Mesenchymal stem cell (in vitro differentiated cells and primary cell): ENCODE measurements at regions not wholly inside any gene's neighbourhood (a gene's known extent, or its start where the extent isn't known, plus 50 kb on each side); places are given as distances from the start of the nearest gene placed in this dataset.

Experiments
- DNase-seq: peaks from one replicate; pipeline ENCODE4 v3.0.0-alpha.2; 2013
- H2AFZ ChIP-seq: one replicate; pipeline ENCODE4 v1.6.1; 2013; ENCODE audit warnings: low read depth, mild to moderate bottlenecking, control low read depth, inconsistent platforms, low read length, moderate library complexity
- H2AK5ac ChIP-seq: 2 replicates; pipeline ENCODE4 v1.6.1; 2013; ENCODE audit warnings: low read length, moderate library complexity, mild to moderate bottlenecking, inconsistent platforms; ENCODE audit not compliant: severe bottlenecking
- H2BK120ac ChIP-seq: one replicate; pipeline ENCODE4 v1.6.1; 2013; ENCODE audit warnings: low read depth, mild to moderate bottlenecking, inconsistent platforms, low read length, moderate library complexity
- H2BK12ac ChIP-seq, 2 experiments: one replicate each; pipeline ENCODE4 v1.6.1; 2013; ENCODE audit warnings: inconsistent platforms in 2 of 2, low read length in 2 of 2, mild to moderate bottlenecking in 2 of 2, moderate library complexity in 2 of 2, control low read depth in 1 of 2
- H2BK15ac ChIP-seq: one replicate; pipeline ENCODE4 v1.6.1; 2013; ENCODE audit warnings: mild to moderate bottlenecking, low read depth, inconsistent platforms; ENCODE audit not compliant: poor library complexity, severe bottlenecking
- H2BK5ac ChIP-seq: 2 replicates; pipeline ENCODE4 v1.6.1; 2013; ENCODE audit warnings: low read depth, mild to moderate bottlenecking, low read length, control low read depth, inconsistent platforms; ENCODE audit not compliant: poor library complexity, severe bottlenecking
- H3K14ac ChIP-seq, 2 experiments: one replicate each; pipeline ENCODE4 v1.6.1; 2013; ENCODE audit warnings: inconsistent platforms in 2 of 2, low read length in 2 of 2, control low read depth in 1 of 2, mild to moderate bottlenecking in 1 of 2, moderate library complexity in 1 of 2
- H3K18ac ChIP-seq, 2 experiments: one replicate each; pipeline ENCODE4 v1.6.1; 2013; ENCODE audit warnings: inconsistent platforms in 2 of 2, low read length in 2 of 2, control low read depth in 1 of 2, low read depth in 1 of 2, mild to moderate bottlenecking in 1 of 2
- H3K23ac ChIP-seq, 2 experiments: one replicate each; pipeline ENCODE4 v1.6.1; 2013; ENCODE audit warnings: inconsistent platforms in 2 of 2, low read length in 2 of 2, mild to moderate bottlenecking in 2 of 2, moderate library complexity in 2 of 2, control low read depth in 1 of 2
- H3K27ac ChIP-seq: 2 replicates; pipeline ENCODE4 v1.5.1; 2013; ENCODE audit warnings: mild to moderate bottlenecking, moderate library complexity, low read length, control low read depth, inconsistent platforms; ENCODE audit not compliant: poor library complexity, severe bottlenecking
- H3K27me3 ChIP-seq, 2 experiments: 2 replicates each; pipeline versions ENCODE4 v1.6.1 to v1.7.0; 2013; ENCODE audit warnings: low read length in 2 of 2, mild to moderate bottlenecking in 2 of 2, moderate library complexity in 2 of 2, control low read depth in 1 of 2, inconsistent platforms in 1 of 2; ENCODE audit not compliant: control insufficient read depth in 1 of 2, insufficient read depth in 1 of 2
- H3K36me3 ChIP-seq, 2 experiments: 2 replicates each; pipeline versions ENCODE4 v1.6.1 to v1.7.0; 2013; ENCODE audit warnings: low read length in 2 of 2, control low read depth in 1 of 2, inconsistent platforms in 1 of 2, low read depth in 1 of 2, mild to moderate bottlenecking in 1 of 2; ENCODE audit not compliant: insufficient read depth in 2 of 2, control insufficient read depth in 1 of 2
- H3K4ac ChIP-seq, 2 experiments: one replicate each; pipeline ENCODE4 v1.6.1; 2013; ENCODE audit warnings: inconsistent platforms in 2 of 2, low read length in 2 of 2, mild to moderate bottlenecking in 2 of 2, moderate library complexity in 2 of 2, control low read depth in 1 of 2, low read depth in 1 of 2
- H3K4me1 ChIP-seq: 2 replicates; pipeline ENCODE4 v1.6.1; 2013; ENCODE audit warnings: low read depth, low read length, control low read depth; ENCODE audit not compliant: control insufficient read depth, insufficient read depth
- H3K4me2 ChIP-seq: 2 replicates; pipeline ENCODE4 v1.6.1; 2013; ENCODE audit warnings: low read length, mild to moderate bottlenecking, inconsistent platforms; ENCODE audit not compliant: poor library complexity, severe bottlenecking
- H3K4me3 ChIP-seq, 2 experiments: 2 replicates each; pipeline versions ENCODE4 v1.5.1 to v1.7.0; 2013; ENCODE audit warnings: low read length in 2 of 2, mild to moderate bottlenecking in 2 of 2, control low read depth in 1 of 2, low read depth in 1 of 2; ENCODE audit not compliant: insufficient read depth in 1 of 2
- H3K79me1 ChIP-seq: replicated peaks from 2 replicates; pipeline ENCODE4 v1.6.1; 2013; ENCODE audit warnings: mild to moderate bottlenecking, control low read depth, low read length, inconsistent platforms; ENCODE audit not compliant: poor library complexity, severe bottlenecking
- H3K9ac ChIP-seq: 2 replicates; pipeline ENCODE4 v1.7.0; 2013; ENCODE audit warnings: mild to moderate bottlenecking, low read length, moderate library complexity
- H3K9me3 ChIP-seq: 2 replicates; pipeline ENCODE4 v1.7.0; 2013; ENCODE audit warnings: mild to moderate bottlenecking, low read length; ENCODE audit not compliant: control insufficient read depth
- H4K8ac ChIP-seq: one replicate; pipeline ENCODE4 v1.6.1; 2013; ENCODE audit warnings: inconsistent platforms, mild to moderate bottlenecking, low read length, moderate library complexity
- H4K91ac ChIP-seq: one replicate; pipeline ENCODE4 v1.6.1; 2013; ENCODE audit warnings: mild to moderate bottlenecking, low read length, inconsistent platforms
- WGBS: methylation state at CpG from one replicate; pipeline ENCODE4 v1.1.7; 2013; ENCODE audit warnings: mixed read lengths; 5-methylcytosine and 5-hydroxymethylcytosine counted together

GRCh38 chr1:59075021-59075420, 221.9 kb upstream of the FGGY start:
- Histone ChIP-seq H2BK12ac (peak overlapping the region in 1 of 2 experiments; percentile 64), H3K27ac (no peak overlapping the region), H3K4me3 (no peak overlapping the region), H2BK15ac (no peak overlapping the region), H2AK5ac (no peak overlapping the region), H4K8ac (no peak overlapping the region), H2BK120ac (no peak overlapping the region), H2BK5ac (no peak overlapping the region), H3K4ac (no peak overlapping the region), H4K91ac (no peak overlapping the region), H3K9ac (no peak overlapping the region), H3K79me1 (no peaks in the 10 kb centered on the region), H3K36me3 (peaks cover 0 to 3% of the 10 kb centered on the region in 2 experiments), H3K14ac (no peak overlapping the region), H3K27me3 (no peaks in the 10 kb centered on the region), H3K18ac (no peak overlapping the region), H3K4me1 (peaks cover 5% of the 10 kb centered on the region), H3K4me2 (no peak overlapping the region), H3K9me3 (no peaks in the 10 kb centered on the region), H2AFZ (no peak overlapping the region), H3K23ac (no peak overlapping the region)
- WGBS: 93% methylated on average over 6 of the region's 6 CpGs
- DNase-seq: no peak

DNA sequence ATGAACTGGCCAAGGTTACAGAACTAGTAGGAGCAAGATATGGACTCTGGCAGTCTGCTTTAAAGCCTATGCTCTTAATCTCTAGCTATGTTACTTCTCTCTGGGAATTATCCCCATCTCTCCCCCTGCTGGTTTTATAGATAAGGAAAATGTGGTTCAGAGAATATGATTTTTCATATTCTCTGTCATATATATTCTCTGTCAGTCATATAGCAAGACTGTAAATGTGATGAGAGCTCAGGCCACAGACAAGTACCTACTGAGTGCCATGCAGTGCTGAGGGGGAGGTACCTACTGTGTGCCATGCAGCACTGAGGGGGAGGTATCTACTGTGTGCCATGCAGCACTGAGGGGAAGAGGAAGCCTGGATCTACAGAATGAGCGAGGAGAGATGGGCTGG, 220.3 kb upstream of the FGGY start:
- Histone ChIP-seq H2BK5ac (no peak overlapping the region), H4K91ac (peak overlapping the region; percentile 30), H3K9me3 (no peaks in the 10 kb centered on the region), H4K8ac (no peak overlapping the region), H3K27ac (no peak overlapping the region), H3K9ac (peak overlapping the region; percentile 10), H3K18ac (no peak overlapping the region), H3K4ac (no peak overlapping the region), H3K23ac (no peak overlapping the region), H3K4me1 (peaks cover 3% of the 10 kb centered on the region), H3K14ac (no peak overlapping the region), H3K4me3 (no peak overlapping the region), H2BK120ac (no peak overlapping the region), H2BK15ac (no peak overlapping the region), H2BK12ac (peak overlapping the region in 1 of 2 experiments; percentile 2), H2AK5ac (peak overlapping the region; percentile 7), H3K4me2 (no peak overlapping the region), H3K36me3 (peaks cover 0 to 3% of the 10 kb centered on the region in 2 experiments), H2AFZ (no peak overlapping the region), H3K27me3 (no peaks in the 10 kb centered on the region), H3K79me1 (no peaks in the 10 kb centered on the region)
- peak; percentile 21 for DNase-seq
- WGBS: 93% methylated on average over 1 of the region's 1 CpG

DNA sequence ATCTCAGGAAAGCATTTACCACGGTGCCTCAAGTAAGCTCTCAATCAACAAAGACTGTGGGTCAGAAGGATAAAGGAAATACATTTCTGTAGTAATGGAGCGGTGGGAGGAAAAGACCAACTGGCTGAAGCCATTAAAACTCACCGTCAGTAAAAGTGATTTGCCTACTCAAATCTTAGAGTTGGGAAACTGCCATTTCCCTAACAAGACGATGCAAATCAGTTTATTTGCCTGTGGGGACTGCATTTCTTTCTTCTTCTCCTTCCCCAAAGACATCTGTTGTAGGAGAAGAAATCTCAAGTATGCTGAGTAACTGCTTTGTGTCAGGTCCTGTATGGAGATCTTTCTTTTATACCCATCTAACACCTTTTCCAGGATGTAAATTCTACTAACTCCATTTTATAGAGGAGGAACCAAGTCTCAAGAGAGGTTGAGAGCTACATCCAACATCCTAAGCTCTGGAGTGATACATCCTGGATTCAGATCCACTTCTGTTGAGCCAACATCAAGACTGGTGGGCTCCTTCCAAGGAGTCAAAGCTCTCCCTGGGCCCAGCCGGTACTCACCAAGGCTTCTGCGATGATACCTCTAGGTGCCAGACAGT, 219.3 kb upstream of the FGGY start:
- H2BK120ac ChIP-seq: no peak overlapping the region
- H3K23ac ChIP-seq: no peak overlapping the region
- peaks cover 1% of the 10 kb centered on the region for H3K4me1 ChIP-seq
- H3K4me2 ChIP-seq: no peak overlapping the region
- H3K9me3 ChIP-seq: no peaks in the 10 kb centered on the region
- no peak overlapping the region for H4K91ac ChIP-seq
- no peaks in the 10 kb centered on the region for H3K27me3 ChIP-seq
- no peak overlapping the region for H2BK15ac ChIP-seq
- no peak overlapping the region for H4K8ac ChIP-seq
- H2BK12ac ChIP-seq: peak overlapping the region; percentile 3 to 21
- peaks cover 0 to 1% of the 10 kb centered on the region in 2 experiments for H3K36me3 ChIP-seq
- H3K18ac ChIP-seq: peak overlapping the region in 1 of 2 experiments; percentile 48
- WGBS: 49% methylated on average over 5 of the region's 6 CpGs
- H2AFZ ChIP-seq: no peak overlapping the region
- H3K79me1 ChIP-seq: no peaks in the 10 kb centered on the region
- no peak overlapping the region for H3K27ac ChIP-seq
- H2AK5ac ChIP-seq: peak overlapping the region; percentile 77
- H3K14ac ChIP-seq: no peak overlapping the region
- no peak overlapping the region for H3K4ac ChIP-seq
- H3K4me3 ChIP-seq: no peak overlapping the region
- DNase-seq: no peak
- no peak overlapping the region for H2BK5ac ChIP-seq
- H3K9ac ChIP-seq: no peak overlapping the region

DNA sequence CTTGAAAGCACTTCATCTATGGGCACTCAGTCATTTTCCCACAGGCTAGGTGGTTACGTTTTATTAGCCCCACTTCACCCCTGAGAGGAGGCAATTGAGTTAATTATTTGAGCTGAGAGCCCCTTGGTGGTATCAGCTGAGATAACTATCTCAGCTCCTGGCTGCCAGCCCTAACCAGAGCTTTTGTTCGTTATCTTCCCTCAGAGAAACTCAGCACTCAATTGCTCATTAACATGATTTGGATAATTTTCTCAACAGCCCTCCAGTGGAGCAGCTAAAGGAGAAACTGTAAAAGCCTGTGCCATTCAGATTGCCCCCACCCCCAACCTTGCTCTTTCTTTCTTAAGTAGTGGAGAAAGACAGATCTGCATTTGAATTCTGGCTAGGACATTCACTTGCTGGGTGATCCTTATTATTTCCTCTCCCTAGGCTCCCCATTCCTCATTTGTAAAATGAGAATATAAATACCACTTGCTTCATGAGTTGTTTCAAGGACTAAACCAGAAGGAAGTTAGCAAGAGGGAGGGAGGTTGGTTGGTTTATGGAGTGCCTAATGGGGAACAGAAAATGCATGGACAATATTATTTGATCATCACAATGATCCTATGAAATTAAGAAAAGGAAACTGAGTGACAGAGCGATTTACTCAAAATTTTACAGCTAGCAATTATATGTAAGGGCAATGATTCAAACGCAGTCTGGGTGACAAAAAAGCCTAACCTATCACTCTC, 218.7 kb upstream of the FGGY start:
- peak overlapping the region; percentile 77 for H2AK5ac ChIP-seq
- no peaks in the 10 kb centered on the region for H3K36me3 ChIP-seq
- no peak overlapping the region for H3K14ac ChIP-seq
- peak overlapping the region in 1 of 2 experiments; percentile 48 for H3K18ac ChIP-seq
- H2BK15ac ChIP-seq: no peak overlapping the region
- no peak overlapping the region for H3K4me3 ChIP-seq
- no peak for DNase-seq
- no peak overlapping the region for H4K91ac ChIP-seq
- H3K9me3 ChIP-seq: no peaks in the 10 kb centered on the region
- H3K23ac ChIP-seq: no peak overlapping the region
- H3K4me1 ChIP-seq: no peaks in the 10 kb centered on the region
- H2AFZ ChIP-seq: no peak overlapping the region
- no peak overlapping the region for H4K8ac ChIP-seq
- H2BK120ac ChIP-seq: no peak overlapping the region
- H3K79me1 ChIP-seq: no peaks in the 10 kb centered on the region
- H3K4ac ChIP-seq: no peak overlapping the region
- no peak overlapping the region for H3K4me2 ChIP-seq
- H2BK5ac ChIP-seq: no peak overlapping the region
- peak overlapping the region; percentile 3 to 21 for H2BK12ac ChIP-seq
- no peaks in the 10 kb centered on the region for H3K27me3 ChIP-seq
- H3K9ac ChIP-seq: no peak overlapping the region
- no peak overlapping the region for H3K27ac ChIP-seq
- WGBS: 18% methylated on average over 4 of the region's 4 CpGs
